ENCODE measurements at regions not wholly inside any gene's neighbourhood (a gene's known extent, or its start where the extent isn't known, plus 50 kb on each side); places are given as distances from the start of the nearest gene placed in this dataset.

DNA sequence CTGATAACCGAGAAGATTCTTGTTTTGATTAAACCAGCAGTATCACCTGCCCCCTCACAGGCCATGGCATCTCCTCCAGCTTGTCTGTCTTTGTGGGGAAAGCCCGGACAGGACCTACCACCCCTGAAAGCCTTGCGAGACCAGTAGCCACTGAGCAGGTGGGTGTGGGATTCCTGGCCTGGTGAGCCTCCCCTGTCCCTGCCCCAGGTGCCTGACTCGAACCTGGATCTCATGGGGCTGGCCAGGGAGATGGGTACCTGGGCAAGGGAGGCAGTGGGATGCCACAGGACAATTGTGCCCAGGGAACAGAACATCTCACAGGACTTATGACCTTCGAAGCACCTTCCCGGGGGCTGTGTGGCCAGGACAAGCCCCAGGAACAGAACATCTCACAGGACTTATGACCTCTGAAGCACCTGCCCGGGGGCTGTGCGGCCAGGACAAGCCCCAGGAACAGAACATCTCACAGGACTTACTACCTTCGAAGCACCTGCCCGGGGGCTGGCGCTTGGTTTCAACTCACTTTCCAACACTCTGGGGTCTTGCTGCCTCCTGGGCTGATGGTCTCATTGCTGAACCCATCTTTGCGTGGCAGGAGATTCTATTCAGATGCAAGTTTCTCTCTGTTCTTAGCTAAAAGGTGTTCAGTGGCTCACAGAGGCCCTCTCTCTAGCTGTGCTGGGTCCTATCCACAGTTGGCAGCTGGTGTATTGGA, 854.5 kb downstream of the BRD1 start:
- H3K36me3 Mint-ChIP-seq (ENCODE audit: low read depth): no peaks in the 10 kb centered on the region
- peaks cover 47% of the 10 kb centered on the region for H3K27me3 Mint-ChIP-seq (ENCODE audit: low read depth)
- TF ChIP-seq CTCF (IDR thresholded peaks at IDR 0.05; ENCODE audit: unreplicated experiment in 3 of 3): no peak
- no peaks in the 10 kb centered on the region for H3K9me3 Mint-ChIP-seq
- no peak overlapping the region for H3K27ac Mint-ChIP-seq
- H3K4me1 Mint-ChIP-seq: no peaks in the 10 kb centered on the region
- H3K4me3 Mint-ChIP-seq: no peak overlapping the region

GRCh38 chr22:48968201-48968959, 859.3 kb downstream of the BRD1 start:
- no peaks in the 10 kb centered on the region for H3K9me3 Mint-ChIP-seq
- H3K4me3 Mint-ChIP-seq: no peak overlapping the region
- H3K27me3 Mint-ChIP-seq (ENCODE audit: low read depth): peaks cover 44% of the 10 kb centered on the region
- H3K27ac Mint-ChIP-seq: no peak overlapping the region
- H3K36me3 Mint-ChIP-seq (ENCODE audit: low read depth): no peaks in the 10 kb centered on the region
- H3K4me1 Mint-ChIP-seq: no peaks in the 10 kb centered on the region
- peak; percentile 31 to 57 (median 47) for TF ChIP-seq CTCF (IDR thresholded peaks at IDR 0.05; ENCODE audit: unreplicated experiment in 3 of 3)

- peaks cover 2% of the 10 kb centered on the region for H3K9me3 Mint-ChIP-seq
- H3K4me1 Mint-ChIP-seq: no peaks in the 10 kb centered on the region
- H3K27ac Mint-ChIP-seq: no peak overlapping the region
- peaks cover 47% of the 10 kb centered on the region for H3K27me3 Mint-ChIP-seq (ENCODE audit: low read depth)
- TF ChIP-seq CTCF (IDR thresholded peaks at IDR 0.05; ENCODE audit: unreplicated experiment in 3 of 3): no peak
- H3K4me3 Mint-ChIP-seq: no peak overlapping the region
- no peaks in the 10 kb centered on the region for H3K36me3 Mint-ChIP-seq (ENCODE audit: low read depth)
These were observed 864.3 kb downstream of the BRD1 start for GRCh38 chr22:48963405-48963804.

DNA sequence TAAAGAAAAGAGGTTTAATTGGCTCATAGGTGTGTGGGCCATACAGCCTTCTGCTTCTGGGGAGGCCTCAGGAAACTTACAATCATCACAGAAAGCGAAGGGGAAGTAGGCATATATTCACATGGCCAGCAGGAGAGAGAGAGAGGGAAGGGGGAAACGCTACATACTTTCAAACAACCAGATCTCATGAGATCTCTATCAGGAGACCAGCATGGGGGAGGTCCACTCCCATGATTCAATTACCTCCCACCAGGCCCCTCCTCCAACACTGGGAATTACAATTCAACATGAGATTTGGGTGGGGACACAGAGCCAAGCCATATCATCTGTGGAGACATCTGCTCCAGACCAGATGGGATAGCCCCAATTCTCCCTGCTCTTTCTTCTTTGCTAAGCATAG, 866.0 kb downstream of the BRD1 start:
- no peak for TF ChIP-seq CTCF (IDR thresholded peaks at IDR 0.05; ENCODE audit: unreplicated experiment in 3 of 3)
- Mint-ChIP-seq H3K9me3 (peaks cover 2% of the 10 kb centered on the region), H3K27ac (no peak overlapping the region), H3K4me1 (no peaks in the 10 kb centered on the region), H3K27me3 (ENCODE audit: low read depth) (peaks cover 40% of the 10 kb centered on the region), H3K4me3 (no peak overlapping the region), H3K36me3 (ENCODE audit: low read depth) (no peaks in the 10 kb centered on the region)

DNA sequence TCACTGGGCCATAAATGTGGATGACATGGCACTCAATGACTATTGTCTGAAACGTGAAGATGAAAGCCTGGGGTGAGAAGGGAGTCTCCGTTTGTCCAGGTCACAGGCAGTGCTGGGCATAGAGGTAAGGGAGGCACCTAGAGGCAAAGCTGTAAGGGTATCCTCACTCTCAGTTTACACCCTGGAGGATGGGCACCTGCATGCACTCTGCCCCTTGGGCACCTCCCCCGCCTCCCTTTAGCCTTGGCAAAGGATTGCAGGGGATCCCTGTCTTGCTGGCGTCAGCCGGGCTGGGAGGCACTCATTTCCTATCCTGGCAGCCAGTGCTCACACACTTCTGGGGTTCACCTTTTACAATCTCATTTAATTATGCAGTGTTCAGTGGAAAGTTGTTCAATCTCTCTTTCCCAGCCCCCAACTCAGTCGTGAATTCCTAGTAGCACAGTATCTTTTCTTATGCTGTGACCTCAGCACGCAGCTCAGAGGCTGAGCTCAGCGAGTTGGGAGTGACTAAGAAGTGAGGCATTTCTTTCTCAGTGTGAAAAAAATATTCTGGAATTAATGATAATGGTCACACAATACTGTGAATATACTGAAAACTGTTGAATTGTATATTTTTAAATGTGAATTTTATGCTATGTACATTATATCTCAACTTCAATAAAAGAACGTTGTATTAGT, 866.6 kb downstream of the BRD1 start:
- no peak for TF ChIP-seq CTCF (IDR thresholded peaks at IDR 0.05; ENCODE audit: unreplicated experiment in 3 of 3)

More for the DNA sequence above, 866.6 kb downstream of the BRD1 start:
- no peaks in the 10 kb centered on the region for H3K36me3 Mint-ChIP-seq (ENCODE audit: low read depth)
- H3K27ac Mint-ChIP-seq: no peak overlapping the region
- H3K9me3 Mint-ChIP-seq: peaks cover 2% of the 10 kb centered on the region
- H3K27me3 Mint-ChIP-seq (ENCODE audit: low read depth): peaks cover 41% of the 10 kb centered on the region
- no peak overlapping the region for H3K4me3 Mint-ChIP-seq
- H3K4me1 Mint-ChIP-seq: no peaks in the 10 kb centered on the region

Measured in nephron (organoid).